GM12873 (cell line): ENCODE measurements at regions not wholly inside any gene's neighbourhood (a gene's known extent, or its start where the extent isn't known, plus 50 kb on each side); places are given as distances from the start of the nearest gene placed in this dataset.

Experiments used
- CTCF ChIP-seq: IDR thresholded peaks from 2 replicates; pipeline ENCODE4 v1.5.1; 2012; ENCODE audit warnings: low read depth, mild to moderate bottlenecking, moderate library complexity, low read length, control low read depth; ENCODE audit not compliant: insufficient read depth; ENCODE audit errors: missing control alignments

GRCh38 chr2:898319-898718 is 52.3 kb upstream of the SNTG2 start:
- no peak for TF ChIP-seq CTCF

DNA sequence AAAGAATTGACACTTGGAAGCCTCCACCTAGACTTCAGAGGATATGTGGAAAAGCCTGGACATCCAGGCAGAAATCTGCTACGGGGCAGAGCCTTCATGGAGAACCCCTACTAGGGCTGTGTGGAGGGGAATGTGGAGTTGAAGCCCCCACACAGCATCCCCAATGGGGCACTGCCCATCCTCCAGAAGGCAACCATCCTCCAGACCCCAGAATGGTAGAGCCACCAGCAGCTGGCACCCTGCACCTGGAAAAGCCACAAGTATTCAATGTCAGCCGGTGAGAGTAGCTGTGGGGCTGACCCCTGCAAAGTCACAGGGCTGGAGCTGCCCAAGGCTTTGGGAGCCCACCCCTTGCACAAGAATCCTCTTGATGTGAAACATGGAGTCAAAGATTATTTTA is 53.6 kb upstream of the SNTG2 start:
- TF ChIP-seq CTCF, result no peak

DNA sequence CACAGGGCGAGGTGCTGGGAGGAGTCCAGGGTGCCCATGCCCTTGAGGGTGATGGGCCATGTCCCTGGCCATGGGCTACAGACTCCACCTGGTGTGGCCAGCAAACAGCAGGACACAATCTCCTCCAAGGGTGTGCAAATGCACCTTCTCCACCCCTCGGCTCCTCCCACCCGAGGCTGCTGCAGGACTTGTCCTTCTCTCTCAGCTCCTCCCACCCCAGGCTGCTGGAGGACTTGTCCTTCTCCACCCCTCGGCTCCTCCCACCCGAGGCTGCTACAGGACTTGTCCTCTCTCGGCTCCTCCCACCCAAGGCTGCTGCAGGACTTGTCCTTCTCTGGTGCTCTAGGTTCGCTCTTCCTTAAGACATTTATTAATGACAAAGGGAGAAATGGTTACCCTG is 57.3 kb upstream of the SNTG2 start:
- no peak for TF ChIP-seq CTCF

GRCh38 chr2:892892-893291 is 57.8 kb upstream of the SNTG2 start:
- TF ChIP-seq CTCF, result no peak

GRCh38 chr2:892401-892800 is 58.2 kb upstream of the SNTG2 start:
- TF ChIP-seq CTCF, result no peak

DNA sequence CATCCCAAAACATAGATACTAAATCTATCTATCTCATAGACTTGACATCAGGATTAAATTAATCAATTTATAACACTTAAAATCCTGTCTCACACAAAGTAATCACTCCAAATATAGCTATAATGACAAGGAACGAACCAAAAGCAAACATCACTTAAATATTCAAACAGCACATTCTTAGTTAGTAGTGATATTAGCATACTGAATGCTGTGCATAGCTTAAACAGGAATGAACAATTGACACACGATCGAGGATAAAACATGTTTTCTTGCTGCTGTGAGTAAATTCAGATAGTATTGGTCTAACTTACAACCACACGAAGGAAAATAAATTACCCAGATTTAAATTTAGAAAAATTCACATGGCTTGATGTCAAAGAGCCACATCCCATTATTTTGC is 58.9 kb upstream of the SNTG2 start:
- no peak for TF ChIP-seq CTCF

DNA sequence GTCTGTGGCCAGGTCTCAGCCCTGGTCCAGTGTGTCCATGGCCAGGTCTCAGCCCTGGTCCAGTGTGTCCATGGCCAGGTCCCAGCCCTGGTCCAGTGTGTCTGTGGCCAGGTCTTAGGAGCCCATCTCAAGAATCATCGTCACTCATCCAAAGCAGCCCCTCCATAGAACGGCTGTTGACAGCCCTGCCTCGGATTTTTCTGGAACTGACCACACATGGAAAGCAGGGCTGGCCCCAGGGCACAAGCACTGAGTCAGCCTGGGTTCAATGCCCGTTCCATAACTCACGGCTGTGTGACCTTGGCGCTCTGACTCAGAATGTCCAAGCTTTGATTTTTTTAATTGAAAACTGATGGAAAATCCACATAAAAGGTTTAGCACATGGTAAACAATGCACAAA is 59.9 kb upstream of the SNTG2 start:
- no peak for TF ChIP-seq CTCF

- TF ChIP-seq CTCF, result no peak
These were observed 60.4 kb upstream of the SNTG2 start for GRCh38 chr2:890214-890613.
